ENCODE measurements at regions not wholly inside any gene's neighbourhood (a gene's known extent, or its start where the extent isn't known, plus 50 kb on each side); places are given as distances from the start of the nearest gene placed in this dataset.
A peak's percentile ranks its signal among the peaks of the same experiment; 100 is the strongest.
"Not testable (repeated sequence)": the region's sequence is repeated elsewhere in the genome, so short reads cannot be mapped to it uniquely, and the experiment has no call there.

GRCh38 chr9:90447773-90448172 lies 194.9 kb downstream of the DIRAS2 start:
- no peak for DNase-seq

GRCh38 chr9:90449213-90449925 lies 193.3 kb downstream of the DIRAS2 start:
- DNase-seq = peak; percentile 25

GRCh38 chr9:90451804-90452203 lies 190.8 kb downstream of the DIRAS2 start:
- no peak for DNase-seq

DNA sequence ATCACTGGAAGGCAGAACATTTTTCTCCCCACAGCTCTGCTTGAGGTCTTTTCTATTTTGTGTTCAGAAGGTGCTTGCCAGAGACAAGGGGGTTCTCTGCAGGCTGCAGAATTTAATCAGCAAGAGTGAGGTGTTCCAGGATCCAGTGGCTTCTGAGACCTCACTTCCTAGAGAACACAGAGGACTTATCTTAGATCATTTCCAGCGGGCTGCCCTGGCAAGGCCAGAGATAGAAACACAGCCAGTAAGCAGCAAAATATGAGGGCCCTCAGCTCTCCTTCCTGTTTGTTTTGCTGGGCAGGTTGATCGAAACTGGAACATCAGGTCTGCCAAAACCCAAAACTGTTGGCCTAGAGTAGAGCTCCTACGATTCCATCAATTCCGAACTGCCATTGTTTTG lies 187.3 kb downstream of the DIRAS2 start:
- no peak for DNase-seq

DNA sequence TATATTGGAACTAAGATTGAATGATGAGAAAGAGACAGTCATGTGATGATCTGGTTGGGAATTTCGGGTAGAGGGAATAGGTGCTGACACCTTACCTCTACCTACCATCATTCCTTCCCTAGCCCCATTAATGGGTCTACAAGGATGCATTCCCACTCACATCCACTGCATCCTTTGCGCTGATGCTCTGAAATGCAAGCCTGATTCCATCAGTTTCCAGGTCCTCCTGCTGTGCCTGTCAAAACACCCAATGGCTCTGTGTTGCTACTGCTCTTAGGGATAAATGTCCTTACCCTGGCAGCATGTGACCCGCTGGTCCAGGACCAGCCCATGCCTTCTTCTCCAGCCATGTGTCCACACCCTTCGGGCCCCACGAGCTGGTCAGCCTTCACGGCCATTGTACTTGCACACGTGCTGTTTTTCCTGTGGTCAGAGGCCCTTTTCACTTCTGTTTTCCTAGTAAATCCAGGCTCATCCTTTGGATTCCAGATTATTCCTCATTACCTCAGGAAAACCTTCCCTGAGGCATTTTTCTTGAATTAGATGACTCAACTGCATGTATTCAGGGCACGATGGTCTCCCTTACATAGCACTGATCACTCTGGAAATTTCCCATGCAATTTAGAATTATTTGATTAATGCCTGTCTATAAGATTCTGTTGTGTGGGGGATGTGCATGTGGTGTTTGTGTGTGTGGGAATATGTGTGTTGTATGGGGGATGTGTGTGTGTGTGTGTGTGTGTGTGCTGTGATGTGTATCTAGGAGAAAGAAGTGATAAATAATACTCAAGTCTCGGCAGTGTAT lies 185.0 kb downstream of the DIRAS2 start:
- no peak for DNase-seq

- peak; percentile 25 for DNase-seq
Measured at GRCh38 chr9:90458485-90458884, 184.1 kb downstream of the DIRAS2 start.

DNA sequence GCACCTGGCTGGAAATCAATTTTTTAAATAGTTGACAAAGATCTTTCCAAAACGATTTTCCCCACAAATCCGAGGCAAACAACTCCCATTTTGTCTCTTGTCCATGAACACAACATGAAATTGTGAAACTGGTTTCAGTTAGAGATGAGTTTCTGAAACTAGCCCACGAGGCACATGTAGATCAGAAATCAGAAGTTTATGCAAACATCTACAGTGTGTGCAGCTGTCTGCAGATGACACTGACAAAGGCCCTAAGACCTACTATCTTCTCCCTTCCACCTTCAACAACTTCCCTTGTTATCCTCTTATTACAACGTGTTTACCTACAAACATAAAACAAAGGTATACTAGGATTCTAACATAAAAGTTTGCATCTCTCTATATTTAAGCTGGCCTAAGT lies 183.3 kb downstream of the DIRAS2 start:
- no peak for DNase-seq

GRCh38 chr9:90460220-90460619 lies 182.4 kb downstream of the DIRAS2 start:
- DNase-seq = no peak

- no peak for DNase-seq
Measured at GRCh38 chr9:90464978-90465377, 177.6 kb downstream of the DIRAS2 start.

DNA sequence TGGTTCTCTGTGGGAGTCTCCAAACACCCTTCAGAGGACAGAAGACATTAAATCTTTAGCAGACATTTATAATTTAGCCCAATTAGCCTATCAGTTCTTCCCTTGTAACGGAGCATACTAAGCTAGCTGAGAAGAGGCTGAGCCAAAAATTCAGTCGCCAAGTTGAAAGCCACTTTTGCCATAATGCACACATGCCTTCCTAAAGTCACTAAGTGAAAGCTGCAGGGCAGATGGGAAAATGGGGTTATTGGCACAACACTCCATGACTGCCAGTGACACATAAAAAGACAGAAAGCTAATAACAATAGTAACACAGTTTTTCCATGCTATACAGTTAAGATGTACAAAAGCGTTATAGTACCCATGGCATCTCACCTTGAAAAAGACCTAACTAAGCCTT lies 176.2 kb downstream of the DIRAS2 start:
- no peak for DNase-seq

- no peak for DNase-seq
Measured at GRCh38 chr9:90469435-90469834, 173.2 kb downstream of the DIRAS2 start.

DNA sequence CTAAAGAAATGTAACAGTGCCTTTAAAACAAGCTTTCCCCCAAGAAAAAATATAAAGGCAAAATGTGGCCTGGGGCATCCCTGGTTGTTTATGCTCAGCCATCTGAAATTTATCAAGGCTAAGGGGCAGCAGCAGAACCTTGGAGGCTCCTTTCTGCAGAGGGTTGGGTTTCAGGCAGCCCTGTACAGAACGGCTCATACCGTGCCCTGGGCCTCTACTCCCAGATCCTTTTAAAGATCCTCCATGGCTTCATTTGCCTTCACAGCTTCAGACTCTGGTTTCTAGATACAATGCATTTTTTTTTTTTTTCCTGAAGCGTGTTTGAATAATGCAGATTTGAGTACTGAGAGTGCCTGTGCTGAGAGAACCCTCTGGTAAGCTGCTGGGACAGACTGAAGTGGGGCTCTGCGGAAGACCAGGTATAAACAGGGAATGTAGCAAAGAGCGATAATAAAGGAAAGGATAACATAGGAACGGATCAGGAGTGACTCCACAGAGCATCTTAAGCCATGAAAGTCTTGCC lies 172.7 kb downstream of the DIRAS2 start:
- DNase-seq = no peak

- no peak for DNase-seq
Measured at GRCh38 chr9:90476058-90476457, 166.6 kb downstream of the DIRAS2 start.

GRCh38 chr9:90477535-90477934 lies 165.1 kb downstream of the DIRAS2 start:
- DNase-seq = no peak

- no peak for DNase-seq
Measured at GRCh38 chr9:90478821-90479220, 163.8 kb downstream of the DIRAS2 start.

GRCh38 chr9:90485028-90485427 lies 157.6 kb downstream of the DIRAS2 start:
- DNase-seq = no peak

DNA sequence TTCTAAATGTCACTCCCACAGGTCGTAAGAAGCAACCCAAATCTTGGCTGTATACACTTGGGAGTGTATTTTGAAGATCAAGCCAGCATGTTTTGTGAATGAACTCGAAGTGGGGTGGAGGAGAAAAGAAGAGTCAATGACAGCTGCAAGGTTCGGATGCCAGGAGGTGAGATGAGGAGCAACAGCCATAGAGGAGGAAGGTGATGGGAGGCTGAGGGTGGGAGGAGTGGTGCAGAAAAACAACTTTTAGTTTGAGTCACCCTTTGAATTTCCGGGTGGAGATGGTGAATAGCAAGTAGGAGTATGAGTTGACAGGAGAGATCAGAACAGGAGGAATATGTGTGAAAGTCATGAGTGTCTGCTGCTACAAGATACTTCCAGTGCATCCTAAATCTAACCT lies 153.6 kb downstream of the DIRAS2 start:
- no peak for DNase-seq

- no peak for DNase-seq
Measured at GRCh38 chr9:90499761-90500160, 142.9 kb downstream of the DIRAS2 start.

DNA sequence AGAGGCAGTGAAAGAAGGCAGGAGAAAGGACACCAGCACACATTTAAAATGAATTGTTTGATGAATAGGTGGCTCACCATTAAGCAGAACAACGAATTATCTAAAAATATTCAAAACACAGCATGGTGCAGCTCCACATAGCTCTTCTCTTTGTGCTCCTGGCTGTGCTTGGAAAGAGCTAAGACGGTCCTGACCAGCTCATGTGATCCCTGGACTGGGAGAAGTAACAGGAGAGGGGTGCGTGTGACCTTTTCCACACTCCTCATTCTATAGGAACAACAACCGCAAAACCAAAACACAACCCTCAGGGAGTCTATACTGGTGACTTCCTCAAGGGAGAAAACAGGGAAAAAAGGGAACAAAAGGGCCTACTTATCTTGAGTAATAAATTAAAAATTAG lies 140.5 kb downstream of the DIRAS2 start:
- no peak for DNase-seq

DNA sequence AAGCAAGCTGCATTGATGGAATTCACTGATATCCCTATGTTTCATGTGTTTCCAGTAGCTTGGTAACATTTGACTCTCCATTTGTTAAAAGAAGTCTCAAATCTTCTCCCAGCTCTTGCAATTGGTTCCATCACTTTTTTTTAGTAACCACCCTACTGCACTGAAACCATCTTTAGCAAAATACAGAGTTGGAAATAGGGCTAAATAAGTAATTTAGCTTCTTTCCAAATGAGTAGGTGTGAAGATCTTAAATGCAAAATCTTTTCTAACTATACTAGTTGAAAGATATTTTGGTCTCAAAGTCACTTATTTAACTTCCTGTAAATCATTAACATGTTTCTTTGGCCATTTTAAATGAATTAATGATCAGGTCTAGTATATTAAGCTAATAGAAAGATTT lies 138.1 kb downstream of the DIRAS2 start:
- DNase-seq = no peak

GRCh38 chr9:90505695-90506094 lies 136.9 kb downstream of the DIRAS2 start:
- no peak for DNase-seq

GRCh38 chr9:90506402-90506801 lies 136.2 kb downstream of the DIRAS2 start:
- not testable (repeated sequence) for DNase-seq

DNA sequence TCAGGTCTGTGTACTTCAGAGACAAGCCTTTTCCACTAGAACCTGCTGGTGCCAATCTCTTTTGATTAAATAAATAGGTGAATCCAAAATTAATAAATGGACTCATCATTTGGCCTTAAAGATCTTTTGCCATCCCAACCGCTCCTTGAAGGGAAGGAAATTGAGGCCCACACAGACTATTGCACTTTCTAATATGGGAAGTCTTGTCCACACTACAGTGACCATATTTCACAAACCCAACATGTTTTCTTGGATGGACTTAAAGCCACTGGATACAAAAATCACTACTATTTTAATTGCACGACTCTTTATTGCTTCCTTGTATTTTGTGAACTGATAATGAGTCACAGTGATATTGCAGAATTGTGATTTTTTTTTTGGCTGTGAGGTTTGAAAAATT lies 135.0 kb downstream of the DIRAS2 start:
- DNase-seq = no peak

DNA sequence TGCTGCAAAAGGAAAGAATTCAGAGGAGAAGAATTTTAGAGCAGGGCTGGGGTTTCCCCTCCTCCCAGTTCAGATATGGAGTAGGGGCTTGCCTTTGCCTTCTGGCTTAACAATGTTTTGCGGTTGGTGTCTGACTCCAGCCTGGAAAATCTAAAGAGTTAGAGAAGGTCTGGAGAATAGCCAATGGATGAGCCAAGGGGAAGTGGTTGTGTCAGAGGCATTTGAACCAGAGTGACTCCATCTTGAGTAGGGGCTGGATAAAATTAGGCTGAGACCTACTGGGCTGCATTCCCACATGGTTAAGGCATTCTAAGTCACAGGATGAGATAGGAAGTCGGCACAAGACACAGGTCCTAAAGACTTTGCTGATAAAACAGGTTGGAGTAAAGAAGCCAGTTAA lies 133.7 kb downstream of the DIRAS2 start:
- DNase-seq = no peak

Data from NCI-H82 (cell line).